ENCODE measurements at regions not wholly inside any gene's neighbourhood (a gene's known extent, or its start where the extent isn't known, plus 50 kb on each side); places are given as distances from the start of the nearest gene placed in this dataset.

- TF ChIP-seq ZMYM2 (CRISPR knock-in tag; IDR thresholded peaks at IDR 0.05) (no peak), ZNF704 (CRISPR knock-in tag; IDR thresholded peaks at IDR 0.05; ENCODE audit: borderline replicate concordance) (no peak), GRHL1 (CRISPR knock-in tag; conservative IDR thresholded peaks at IDR 0.05) (no peak)
These were observed 102.9 kb upstream of the TSHZ2 start for GRCh38 chr20:52869276-52869675.
